Stomach (tissue), 4 donors: ENCODE measurements at regions not wholly inside any gene's neighbourhood (a gene's known extent, or its start where the extent isn't known, plus 50 kb on each side); places are given as distances from the start of the nearest gene placed in this dataset.

Experiments
- CTCF ChIP-seq, 7 experiments: fragments of 450-650 bp in 4 of 7; fragments of 200-600 bp in 3 of 7; sonication (generic) in 3 of 7; IDR thresholded peaks; one replicate each; pipeline ENCODE4 v1.5.1; 2016 to 2019; ENCODE audit warnings: antibody characterized with exemption in 7 of 7, control low read depth in 2 of 7, mild to moderate bottlenecking in 1 of 7
- POLR2A ChIP-seq, 4 donors: fragments of 450-650 bp; IDR thresholded peaks; one replicate each; pipeline ENCODE4 v1.6.1; 2016; ENCODE audit warnings: antibody characterized with exemption in 4 of 4, control low read depth in 2 of 4, mild to moderate bottlenecking in 1 of 4, moderate library complexity in 1 of 4
- POLR2AphosphoS5 ChIP-seq, 3 donors: sonication (generic); formaldehyde crosslinking; IDR thresholded peaks; one replicate each; pipeline ENCODE4 v1.6.1; 2016; ENCODE audit warnings: antibody characterized with exemption in 3 of 3

DNA sequence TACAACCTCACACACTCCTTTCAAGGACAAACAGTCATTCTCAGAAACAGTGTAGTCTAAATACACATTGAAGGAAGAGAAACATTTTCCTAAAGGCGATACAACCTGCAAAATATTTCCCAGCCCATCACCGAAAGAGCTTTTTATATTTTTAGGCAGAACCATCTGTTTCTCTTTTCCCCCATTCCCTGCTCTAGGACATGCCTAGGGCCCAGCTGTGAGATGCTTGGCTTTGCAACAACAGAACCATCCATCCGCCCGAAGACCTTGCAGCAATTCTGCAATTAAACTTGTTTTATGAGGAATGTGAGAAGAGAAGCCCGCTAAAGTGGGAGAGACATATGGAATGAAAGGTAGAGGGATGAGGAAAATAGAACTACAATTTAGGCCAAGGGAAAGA lies 105.6 kb upstream of the RFX8 start:
- TF ChIP-seq CTCF (IDR thresholded peaks at IDR 0.05) (no peak), POLR2A (IDR thresholded peaks at IDR 0.05) (no peak), POLR2AphosphoS5 (IDR thresholded peaks at IDR 0.05) (no peak)
